Ovary (tissue), 7 donors: ENCODE measurements at regions not wholly inside any gene's neighbourhood (a gene's known extent, or its start where the extent isn't known, plus 50 kb on each side); places are given as distances from the start of the nearest gene placed in this dataset.

Experiments used
- DNase-seq, 5 donors: peaks; one replicate each; pipeline ENCODE4 v3.0.0-alpha.2; 2019 to 2020
- H3K27ac ChIP-seq, 2 donors: fragments of 200-600 bp; one replicate each; pipeline versions ENCODE4 v1.5.1 to v1.8.0; 2019 to 2022
- H3K27me3 ChIP-seq: fragments of 200-600 bp; one replicate; pipeline ENCODE4 v1.8.0; 2022
- H3K36me3 ChIP-seq: fragments of 200-600 bp; sonication (generic); one replicate; pipeline ENCODE4 v1.5.1; 2019
- H3K4me1 ChIP-seq: one replicate; pipeline ENCODE4 v1.8.1; 2013; ENCODE audit warnings: mild to moderate bottlenecking, moderate library complexity; ENCODE audit not compliant: insufficient read depth
- H3K4me3 ChIP-seq: fragments of 200-600 bp; sonication (generic); one replicate; pipeline ENCODE4 v1.5.1; 2017
- H3K9me3 ChIP-seq, 2 donors: fragments of 200-600 bp in 1 of 2; sonication (generic) in 1 of 2; one replicate each; pipeline versions ENCODE4 v1.5.1 to v1.8.1; 2013 to 2019; ENCODE audit warnings: mild to moderate bottlenecking in 1 of 2, moderate library complexity in 1 of 2
- CTCF ChIP-seq, 3 donors: fragments of 450-650 bp in 2 of 3; fragments of 200-600 bp in 1 of 3; IDR thresholded peaks; one replicate each; pipeline versions ENCODE4 v1.5.1 to v1.8.0; 2016 to 2022; ENCODE audit warnings: antibody characterized with exemption in 3 of 3, mild to moderate bottlenecking in 1 of 3
- EP300 ChIP-seq: sonication (generic); formaldehyde crosslinking; IDR thresholded peaks from one replicate; pipeline ENCODE4 v1.6.1; 2017; ENCODE audit warnings: antibody characterized with exemption
- POLR2A ChIP-seq: fragments of 450-650 bp; IDR thresholded peaks from one replicate; pipeline ENCODE4 v1.6.1; 2017; ENCODE audit warnings: antibody characterized with exemption, mild to moderate bottlenecking, moderate library complexity
- WGBS, 3 donors: extraction: QIAGEN DNeasy Blood & Tissue Kit in 1 of 3; methylation state at CpG; one replicate each; pipeline versions ENCODE4 v1.1.5 to v1.1.7; 2013 to 2017; 5-methylcytosine and 5-hydroxymethylcytosine counted together
- intact Hi-C, 4 donors: fragments of 100-400 bp; cut with DNase I; formaldehyde crosslinking; loops; one replicate each; pipeline versions ENCODE4 v1.11.0 to v1.15.1; 2022 to 2023
- donor health status: DM: no; HTN: no; CAD: no; lungs with moderate emphysema.
- donor health status: DM: no; HTN: no; CAD: no.
- donor health status: Bipolar disorder and iron deficiency.
- donor health status: DM: no; HTN: no; CAD: no.
- donor health status: DM: yes; HTN: yes; CAD: no.

DNA sequence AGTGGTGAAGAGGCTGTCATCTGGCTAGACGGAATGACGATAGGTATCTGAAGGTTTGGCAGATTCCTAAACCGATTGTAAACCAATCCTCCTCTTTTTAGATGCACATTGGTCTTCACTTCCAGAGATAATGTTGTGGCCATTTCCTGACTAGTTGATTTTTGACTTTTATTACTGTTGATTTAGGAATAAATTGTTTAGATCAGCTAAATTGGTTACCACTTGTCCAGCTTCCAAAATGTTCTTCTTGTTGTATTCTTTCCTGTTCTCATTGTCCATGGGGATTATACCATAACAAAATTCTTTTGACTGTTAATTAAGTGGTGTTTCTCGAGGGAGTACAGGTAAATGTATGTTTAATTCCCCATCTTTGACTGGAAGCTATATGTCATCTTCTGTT lies 119.7 kb downstream of the MACROH2A1 start:
- Histone ChIP-seq H3K9me3 (no peaks in the 10 kb centered on the region), H3K4me3 (no peak overlapping the region), H3K27ac (no peak overlapping the region), H3K4me1 (no peaks in the 10 kb centered on the region), H3K27me3 (no peaks in the 10 kb centered on the region), H3K36me3 (no peaks in the 10 kb centered on the region)
- DNase-seq: no peak
- intact Hi-C loops: no loop called here
- TF ChIP-seq CTCF (IDR thresholded peaks at IDR 0.05) (no peak), EP300 (no peak), POLR2A (no peak)
- WGBS, 3 donors: 71 to 83% (median 82%) methylated on average over 4 of the region's 4 CpGs

- WGBS, 3 donors: 56 to 61% (median 60%) methylated on average over 6 of the region's 6 CpGs
Measured at GRCh38 chr5:135276151-135276550, 122.9 kb downstream of the MACROH2A1 start.

DNA sequence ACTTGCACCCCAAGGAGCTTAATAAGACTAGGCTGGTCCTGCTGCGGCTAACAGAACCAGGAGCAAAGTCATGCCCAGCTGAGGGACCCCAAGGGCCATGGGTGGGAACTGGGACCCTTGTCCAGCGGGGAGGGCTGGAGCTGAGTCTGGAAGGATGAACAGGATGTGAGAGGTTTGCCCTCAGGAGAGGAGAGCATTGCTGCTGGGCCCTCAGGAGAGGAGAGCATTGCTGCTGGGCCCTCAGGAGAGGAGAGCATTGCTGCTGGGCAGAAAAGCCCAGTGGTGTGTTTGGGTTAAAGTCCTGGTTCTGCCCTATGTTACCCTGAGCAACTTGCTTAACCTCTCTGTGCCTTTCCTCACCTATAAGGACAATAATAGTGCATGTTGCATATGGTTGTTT lies 125.8 kb downstream of the MACROH2A1 start:
- H3K36me3 ChIP-seq: no peaks in the 10 kb centered on the region
- intact Hi-C loops: no loop called here
- H3K27ac ChIP-seq: no peak overlapping the region
- no peak overlapping the region for H3K4me3 ChIP-seq
- 99 to 100% (median 100%) methylated on average over 2 of the region's 2 CpGs for WGBS, 3 donors
- no peaks in the 10 kb centered on the region for H3K4me1 ChIP-seq
- no peak for DNase-seq
- no peaks in the 10 kb centered on the region for H3K27me3 ChIP-seq
- TF ChIP-seq EP300 (no peak), POLR2A (no peak), CTCF (IDR thresholded peaks at IDR 0.05) (no peak)
- no peaks in the 10 kb centered on the region for H3K9me3 ChIP-seq

More at GRCh38 chr5:135276151-135276550, 122.9 kb downstream of the MACROH2A1 start:
- DNase-seq: no peak
- Histone ChIP-seq H3K27ac (no peak overlapping the region), H3K4me3 (no peak overlapping the region), H3K27me3 (no peaks in the 10 kb centered on the region), H3K4me1 (no peaks in the 10 kb centered on the region), H3K9me3 (no peaks in the 10 kb centered on the region), H3K36me3 (no peaks in the 10 kb centered on the region)
- TF ChIP-seq EP300 (no peak), POLR2A (no peak), CTCF (IDR thresholded peaks at IDR 0.05) (no peak)
- intact Hi-C loops: no loop called here

- Histone ChIP-seq H3K27me3 (no peaks in the 10 kb centered on the region), H3K36me3 (no peaks in the 10 kb centered on the region), H3K9me3 (no peaks in the 10 kb centered on the region), H3K4me1 (no peaks in the 10 kb centered on the region), H3K27ac (no peak overlapping the region), H3K4me3 (no peak overlapping the region)
- 82 to 89% (median 89%) methylated on average over 11 of the region's 11 CpGs for WGBS, 3 donors
- DNase-seq: no peak
- intact Hi-C loops: no loop called here
- no peak for TF ChIP-seq EP300
- no peak for TF ChIP-seq POLR2A
- no peak for TF ChIP-seq CTCF (IDR thresholded peaks at IDR 0.05)
Measured at GRCh38 chr5:135272311-135272805, 126.7 kb downstream of the MACROH2A1 start.
